GM21737 (cell line): ENCODE measurements at regions not wholly inside any gene's neighbourhood (a gene's known extent, or its start where the extent isn't known, plus 50 kb on each side); places are given as distances from the start of the nearest gene placed in this dataset.

Source experiments
- ATAC-seq: cut with Tn5 transposase; IDR thresholded peaks from one replicate; pipeline ENCODE4 v1.9.1; 2021; ENCODE audit warnings: mild to moderate bottlenecking, moderate library complexity; ENCODE audit not compliant: unreplicated experiment

GRCh38 chr20:24147479-24147878, 158.9 kb upstream of the GGTLC1 start:
- no peak for ATAC-seq

- no peak for ATAC-seq
Measured at GRCh38 chr20:24146231-24146634, 157.7 kb upstream of the GGTLC1 start.

- ATAC-seq, result no peak
Measured at GRCh38 chr20:24144371-24144770, 155.8 kb upstream of the GGTLC1 start.

GRCh38 chr20:24141111-24141510, 152.5 kb upstream of the GGTLC1 start:
- ATAC-seq, result no peak

- no peak for ATAC-seq
Measured at GRCh38 chr20:24139846-24140245, 151.3 kb upstream of the GGTLC1 start.

- ATAC-seq, result no peak
Measured at GRCh38 chr20:24138951-24139350, 150.4 kb upstream of the GGTLC1 start.

GRCh38 chr20:24138196-24138857, 149.7 kb upstream of the GGTLC1 start:
- no peak for ATAC-seq

GRCh38 chr20:24136659-24137246, 148.2 kb upstream of the GGTLC1 start:
- no peak for ATAC-seq

- no peak for ATAC-seq
Measured at GRCh38 chr20:24135781-24136180, 147.2 kb upstream of the GGTLC1 start.

- ATAC-seq, result no peak
Measured at GRCh38 chr20:24134930-24135329, 146.4 kb upstream of the GGTLC1 start.

GRCh38 chr20:24134284-24134683, 145.7 kb upstream of the GGTLC1 start:
- no peak for ATAC-seq

- no peak for ATAC-seq
Measured at GRCh38 chr20:24132246-24132645, 143.7 kb upstream of the GGTLC1 start.

GRCh38 chr20:24131684-24132083, 143.1 kb upstream of the GGTLC1 start:
- ATAC-seq, result no peak

- ATAC-seq, result no peak
Measured at GRCh38 chr20:24131281-24131680, 142.7 kb upstream of the GGTLC1 start.

GRCh38 chr20:24129641-24130040, 141.1 kb upstream of the GGTLC1 start:
- no peak for ATAC-seq

- no peak for ATAC-seq
Measured at GRCh38 chr20:24124951-24125650, 136.5 kb upstream of the GGTLC1 start.

- ATAC-seq, result no peak
Measured at GRCh38 chr20:24124003-24124402, 135.4 kb upstream of the GGTLC1 start.

- ATAC-seq, result no peak
Measured at GRCh38 chr20:24118441-24119175, 130.0 kb upstream of the GGTLC1 start.

- no peak for ATAC-seq
Measured at GRCh38 chr20:24118034-24118433, 129.5 kb upstream of the GGTLC1 start.

- no peak for ATAC-seq
Measured at GRCh38 chr20:24117383-24117782, 128.8 kb upstream of the GGTLC1 start.

- ATAC-seq, result no peak
Measured at GRCh38 chr20:24116611-24117010, 128.0 kb upstream of the GGTLC1 start.

- ATAC-seq, result no peak
Measured at GRCh38 chr20:24112360-24112759, 123.8 kb upstream of the GGTLC1 start.
